BLaER1 (cell line): ENCODE measurements at regions not wholly inside any gene's neighbourhood (a gene's known extent, or its start where the extent isn't known, plus 50 kb on each side); places are given as distances from the start of the nearest gene placed in this dataset.

ENCODE experiments used
- H3K27ac ChIP-seq: shearing (Covaris generic); formaldehyde crosslinking; 2 replicates; pipeline ENCODE4 v1.8.1; 2022
- H3K27me3 ChIP-seq: shearing (Covaris generic); formaldehyde crosslinking; 2 replicates; pipeline ENCODE4 v1.8.1; 2022
- H3K36me3 ChIP-seq: shearing (Covaris generic); formaldehyde crosslinking; 2 replicates; pipeline ENCODE4 v1.8.1; 2022
- H3K4me1 ChIP-seq: shearing (Covaris generic); formaldehyde crosslinking; 2 replicates; pipeline ENCODE4 v1.8.1; 2022
- H3K4me2 ChIP-seq: shearing (Covaris generic); formaldehyde crosslinking; 2 replicates; pipeline ENCODE4 v1.8.1; 2022
- H3K4me3 ChIP-seq: shearing (Covaris generic); formaldehyde crosslinking; 2 replicates; pipeline ENCODE4 v1.8.1; 2022
- H3K9ac ChIP-seq: shearing (Covaris generic); formaldehyde crosslinking; 2 replicates; pipeline ENCODE4 v1.8.1; 2022
- H3K9me3 ChIP-seq: shearing (Covaris generic); formaldehyde crosslinking; 2 replicates; pipeline ENCODE4 v1.8.1; 2022
- H4K20me1 ChIP-seq: shearing (Covaris generic); formaldehyde crosslinking; 2 replicates; pipeline ENCODE4 v1.8.1; 2022
- Cebpa-rat ChIP-seq: shearing (Covaris generic); IDR thresholded peaks from 2 replicates; pipeline ENCODE4 v1.8.1; 2022

GRCh38 chr4:181702864-181703495 lies 540.2 kb upstream of the TENM3 start:
- no peak overlapping the region for H3K27ac ChIP-seq
- H3K27me3 ChIP-seq = no peaks in the 10 kb centered on the region
- TF ChIP-seq Cebpa-rat = no peak
- no peak overlapping the region for H3K4me2 ChIP-seq
- no peaks in the 10 kb centered on the region for H3K36me3 ChIP-seq
- H3K4me1 ChIP-seq = no peaks in the 10 kb centered on the region
- H4K20me1 ChIP-seq = no peaks in the 10 kb centered on the region
- H3K9ac ChIP-seq = no peak overlapping the region
- no peaks in the 10 kb centered on the region for H3K9me3 ChIP-seq
- no peak overlapping the region for H3K4me3 ChIP-seq

- no peak for TF ChIP-seq Cebpa-rat
- no peaks in the 10 kb centered on the region for H3K27me3 ChIP-seq
- no peak overlapping the region for H3K27ac ChIP-seq
- no peak overlapping the region for H3K4me3 ChIP-seq
- H4K20me1 ChIP-seq = no peaks in the 10 kb centered on the region
- H3K9me3 ChIP-seq = no peaks in the 10 kb centered on the region
- no peaks in the 10 kb centered on the region for H3K4me1 ChIP-seq
- H3K4me2 ChIP-seq = no peak overlapping the region
- no peaks in the 10 kb centered on the region for H3K36me3 ChIP-seq
- H3K9ac ChIP-seq = no peak overlapping the region
These were observed 533.1 kb upstream of the TENM3 start for GRCh38 chr4:181710143-181710542.

- H3K27me3 ChIP-seq = no peaks in the 10 kb centered on the region
These were observed 531.8 kb upstream of the TENM3 start for GRCh38 chr4:181711387-181711786.

GRCh38 chr4:181728305-181728966 lies 514.8 kb upstream of the TENM3 start:
- H3K4me3 ChIP-seq = no peak overlapping the region
- no peaks in the 10 kb centered on the region for H3K4me1 ChIP-seq
- H3K36me3 ChIP-seq = no peaks in the 10 kb centered on the region

More at GRCh38 chr4:181711387-181711786, 531.8 kb upstream of the TENM3 start:
- no peaks in the 10 kb centered on the region for H4K20me1 ChIP-seq
- H3K4me2 ChIP-seq = no peak overlapping the region
- H3K9ac ChIP-seq = no peak overlapping the region
- no peak overlapping the region for H3K27ac ChIP-seq
- H3K9me3 ChIP-seq = no peaks in the 10 kb centered on the region
- no peak overlapping the region for H3K4me3 ChIP-seq
- TF ChIP-seq Cebpa-rat = no peak
- no peaks in the 10 kb centered on the region for H3K36me3 ChIP-seq
- no peaks in the 10 kb centered on the region for H3K4me1 ChIP-seq

GRCh38 chr4:181731900-181732299 lies 511.3 kb upstream of the TENM3 start:
- H3K9me3 ChIP-seq = no peaks in the 10 kb centered on the region
- no peaks in the 10 kb centered on the region for H3K27me3 ChIP-seq
- no peaks in the 10 kb centered on the region for H3K36me3 ChIP-seq
- H3K4me2 ChIP-seq = no peak overlapping the region
- no peaks in the 10 kb centered on the region for H3K4me1 ChIP-seq
- no peak overlapping the region for H3K4me3 ChIP-seq
- H3K27ac ChIP-seq = no peak overlapping the region
- TF ChIP-seq Cebpa-rat = no peak
- no peak overlapping the region for H3K9ac ChIP-seq
- no peaks in the 10 kb centered on the region for H4K20me1 ChIP-seq

More at GRCh38 chr4:181728305-181728966, 514.8 kb upstream of the TENM3 start:
- no peak for TF ChIP-seq Cebpa-rat
- Histone ChIP-seq H3K27ac (no peak overlapping the region), H4K20me1 (no peaks in the 10 kb centered on the region), H3K27me3 (no peaks in the 10 kb centered on the region), H3K4me2 (no peak overlapping the region), H3K9ac (no peak overlapping the region), H3K9me3 (peaks cover 8% of the 10 kb centered on the region)

- no peak overlapping the region for H3K9ac ChIP-seq
- H4K20me1 ChIP-seq = no peaks in the 10 kb centered on the region
- H3K27me3 ChIP-seq = no peaks in the 10 kb centered on the region
- H3K4me1 ChIP-seq = no peaks in the 10 kb centered on the region
- H3K4me3 ChIP-seq = no peak overlapping the region
- no peak overlapping the region for H3K27ac ChIP-seq
- no peaks in the 10 kb centered on the region for H3K36me3 ChIP-seq
- TF ChIP-seq Cebpa-rat = no peak
- H3K4me2 ChIP-seq = no peak overlapping the region
- H3K9me3 ChIP-seq = no peaks in the 10 kb centered on the region
These were observed 505.5 kb upstream of the TENM3 start for GRCh38 chr4:181737744-181738143.

GRCh38 chr4:181739031-181739430 lies 504.2 kb upstream of the TENM3 start:
- no peaks in the 10 kb centered on the region for H4K20me1 ChIP-seq
- TF ChIP-seq Cebpa-rat = no peak
- no peaks in the 10 kb centered on the region for H3K9me3 ChIP-seq
- no peak overlapping the region for H3K27ac ChIP-seq
- H3K27me3 ChIP-seq = no peaks in the 10 kb centered on the region
- no peak overlapping the region for H3K9ac ChIP-seq
- H3K4me2 ChIP-seq = no peak overlapping the region
- H3K4me1 ChIP-seq = no peaks in the 10 kb centered on the region
- no peaks in the 10 kb centered on the region for H3K36me3 ChIP-seq
- no peak overlapping the region for H3K4me3 ChIP-seq

- Histone ChIP-seq H3K4me3 (no peak overlapping the region), H3K27me3 (no peaks in the 10 kb centered on the region), H3K36me3 (no peaks in the 10 kb centered on the region), H3K9me3 (no peaks in the 10 kb centered on the region), H3K4me2 (no peak overlapping the region), H4K20me1 (no peaks in the 10 kb centered on the region), H3K4me1 (no peaks in the 10 kb centered on the region), H3K9ac (no peak overlapping the region), H3K27ac (no peak overlapping the region)
- no peak for TF ChIP-seq Cebpa-rat
These were observed 501.7 kb upstream of the TENM3 start for GRCh38 chr4:181741513-181741912.

GRCh38 chr4:181745933-181746625 lies 497.1 kb upstream of the TENM3 start:
- no peak for TF ChIP-seq Cebpa-rat
- Histone ChIP-seq H3K4me3 (no peak overlapping the region), H3K9ac (no peak overlapping the region), H3K4me1 (no peaks in the 10 kb centered on the region), H4K20me1 (no peaks in the 10 kb centered on the region), H3K27me3 (no peaks in the 10 kb centered on the region), H3K4me2 (no peak overlapping the region), H3K27ac (no peak overlapping the region), H3K36me3 (no peaks in the 10 kb centered on the region), H3K9me3 (no peaks in the 10 kb centered on the region)

- Histone ChIP-seq H4K20me1 (no peaks in the 10 kb centered on the region), H3K4me2 (no peak overlapping the region), H3K9me3 (no peaks in the 10 kb centered on the region), H3K4me1 (no peaks in the 10 kb centered on the region), H3K27ac (no peak overlapping the region), H3K36me3 (no peaks in the 10 kb centered on the region), H3K27me3 (no peaks in the 10 kb centered on the region), H3K4me3 (no peak overlapping the region), H3K9ac (no peak overlapping the region)
- TF ChIP-seq Cebpa-rat = no peak
These were observed 494.6 kb upstream of the TENM3 start for GRCh38 chr4:181748581-181748980.
